Mesenchymal stem cell (in vitro differentiated cells and primary cell): ENCODE measurements at regions not wholly inside any gene's neighbourhood (a gene's known extent, or its start where the extent isn't known, plus 50 kb on each side); places are given as distances from the start of the nearest gene placed in this dataset.

Experiments used
- DNase-seq: peaks from one replicate; pipeline ENCODE4 v3.0.0-alpha.2; 2013
- H2AFZ ChIP-seq: one replicate; pipeline ENCODE4 v1.6.1; 2013; ENCODE audit warnings: low read depth, mild to moderate bottlenecking, control low read depth, inconsistent platforms, low read length, moderate library complexity
- H2AK5ac ChIP-seq: 2 replicates; pipeline ENCODE4 v1.6.1; 2013; ENCODE audit warnings: low read length, moderate library complexity, mild to moderate bottlenecking, inconsistent platforms; ENCODE audit not compliant: severe bottlenecking
- H2BK120ac ChIP-seq: one replicate; pipeline ENCODE4 v1.6.1; 2013; ENCODE audit warnings: low read depth, mild to moderate bottlenecking, inconsistent platforms, low read length, moderate library complexity
- H2BK12ac ChIP-seq, 2 experiments: one replicate each; pipeline ENCODE4 v1.6.1; 2013; ENCODE audit warnings: inconsistent platforms in 2 of 2, low read length in 2 of 2, mild to moderate bottlenecking in 2 of 2, moderate library complexity in 2 of 2, control low read depth in 1 of 2
- H2BK15ac ChIP-seq: one replicate; pipeline ENCODE4 v1.6.1; 2013; ENCODE audit warnings: mild to moderate bottlenecking, low read depth, inconsistent platforms; ENCODE audit not compliant: poor library complexity, severe bottlenecking
- H2BK5ac ChIP-seq: 2 replicates; pipeline ENCODE4 v1.6.1; 2013; ENCODE audit warnings: low read depth, mild to moderate bottlenecking, low read length, control low read depth, inconsistent platforms; ENCODE audit not compliant: poor library complexity, severe bottlenecking
- H3K14ac ChIP-seq, 2 experiments: one replicate each; pipeline ENCODE4 v1.6.1; 2013; ENCODE audit warnings: inconsistent platforms in 2 of 2, low read length in 2 of 2, control low read depth in 1 of 2, mild to moderate bottlenecking in 1 of 2, moderate library complexity in 1 of 2
- H3K18ac ChIP-seq, 2 experiments: one replicate each; pipeline ENCODE4 v1.6.1; 2013; ENCODE audit warnings: inconsistent platforms in 2 of 2, low read length in 2 of 2, control low read depth in 1 of 2, low read depth in 1 of 2, mild to moderate bottlenecking in 1 of 2
- H3K23ac ChIP-seq, 2 experiments: one replicate each; pipeline ENCODE4 v1.6.1; 2013; ENCODE audit warnings: inconsistent platforms in 2 of 2, low read length in 2 of 2, mild to moderate bottlenecking in 2 of 2, moderate library complexity in 2 of 2, control low read depth in 1 of 2
- H3K27ac ChIP-seq: 2 replicates; pipeline ENCODE4 v1.5.1; 2013; ENCODE audit warnings: mild to moderate bottlenecking, moderate library complexity, low read length, control low read depth, inconsistent platforms; ENCODE audit not compliant: poor library complexity, severe bottlenecking
- H3K27me3 ChIP-seq, 2 experiments: 2 replicates each; pipeline versions ENCODE4 v1.6.1 to v1.7.0; 2013; ENCODE audit warnings: low read length in 2 of 2, mild to moderate bottlenecking in 2 of 2, moderate library complexity in 2 of 2, control low read depth in 1 of 2, inconsistent platforms in 1 of 2; ENCODE audit not compliant: control insufficient read depth in 1 of 2, insufficient read depth in 1 of 2
- H3K36me3 ChIP-seq, 2 experiments: 2 replicates each; pipeline versions ENCODE4 v1.6.1 to v1.7.0; 2013; ENCODE audit warnings: low read length in 2 of 2, control low read depth in 1 of 2, inconsistent platforms in 1 of 2, low read depth in 1 of 2, mild to moderate bottlenecking in 1 of 2; ENCODE audit not compliant: insufficient read depth in 2 of 2, control insufficient read depth in 1 of 2
- H3K4ac ChIP-seq, 2 experiments: one replicate each; pipeline ENCODE4 v1.6.1; 2013; ENCODE audit warnings: inconsistent platforms in 2 of 2, low read length in 2 of 2, mild to moderate bottlenecking in 2 of 2, moderate library complexity in 2 of 2, control low read depth in 1 of 2, low read depth in 1 of 2
- H3K4me1 ChIP-seq: 2 replicates; pipeline ENCODE4 v1.6.1; 2013; ENCODE audit warnings: low read depth, low read length, control low read depth; ENCODE audit not compliant: control insufficient read depth, insufficient read depth
- H3K4me2 ChIP-seq: 2 replicates; pipeline ENCODE4 v1.6.1; 2013; ENCODE audit warnings: low read length, mild to moderate bottlenecking, inconsistent platforms; ENCODE audit not compliant: poor library complexity, severe bottlenecking
- H3K4me3 ChIP-seq, 2 experiments: 2 replicates each; pipeline versions ENCODE4 v1.5.1 to v1.7.0; 2013; ENCODE audit warnings: low read length in 2 of 2, mild to moderate bottlenecking in 2 of 2, control low read depth in 1 of 2, low read depth in 1 of 2; ENCODE audit not compliant: insufficient read depth in 1 of 2
- H3K79me1 ChIP-seq: replicated peaks from 2 replicates; pipeline ENCODE4 v1.6.1; 2013; ENCODE audit warnings: mild to moderate bottlenecking, control low read depth, low read length, inconsistent platforms; ENCODE audit not compliant: poor library complexity, severe bottlenecking
- H3K9ac ChIP-seq: 2 replicates; pipeline ENCODE4 v1.7.0; 2013; ENCODE audit warnings: mild to moderate bottlenecking, low read length, moderate library complexity
- H3K9me3 ChIP-seq: 2 replicates; pipeline ENCODE4 v1.7.0; 2013; ENCODE audit warnings: mild to moderate bottlenecking, low read length; ENCODE audit not compliant: control insufficient read depth
- H4K8ac ChIP-seq: one replicate; pipeline ENCODE4 v1.6.1; 2013; ENCODE audit warnings: inconsistent platforms, mild to moderate bottlenecking, low read length, moderate library complexity
- H4K91ac ChIP-seq: one replicate; pipeline ENCODE4 v1.6.1; 2013; ENCODE audit warnings: mild to moderate bottlenecking, low read length, inconsistent platforms
- WGBS: methylation state at CpG from one replicate; pipeline ENCODE4 v1.1.7; 2013; ENCODE audit warnings: mixed read lengths; 5-methylcytosine and 5-hydroxymethylcytosine counted together

DNA sequence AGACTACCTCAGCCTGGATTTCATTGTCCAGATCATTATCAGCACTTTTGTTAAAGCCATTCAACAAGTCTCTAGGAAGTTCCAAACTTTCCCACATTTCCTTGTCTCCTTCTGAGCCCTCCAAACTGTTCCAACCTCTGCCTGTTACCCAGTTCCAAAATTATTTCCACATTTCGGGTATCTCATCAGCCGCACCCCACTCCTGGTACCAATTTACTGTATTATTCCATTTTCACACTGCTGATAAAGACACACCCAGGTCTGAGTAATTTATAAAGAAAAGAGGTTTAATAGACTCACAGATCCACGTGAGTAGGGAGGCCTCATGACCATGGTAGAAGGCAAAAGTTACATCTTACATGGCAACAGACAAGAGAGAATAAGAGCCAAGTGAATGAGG is 1198.3 kb upstream of the ALCAM start:
- Histone ChIP-seq H3K27ac (no peak overlapping the region), H3K27me3 (no peaks in the 10 kb centered on the region), H3K14ac (no peak overlapping the region), H4K8ac (no peak overlapping the region), H3K4me1 (no peaks in the 10 kb centered on the region), H3K4me3 (no peak overlapping the region), H4K91ac (no peak overlapping the region), H2AFZ (no peak overlapping the region), H3K18ac (no peak overlapping the region), H3K79me1 (no peaks in the 10 kb centered on the region), H3K9me3 (peaks cover 34% of the 10 kb centered on the region), H3K23ac (no peak overlapping the region), H3K4ac (no peak overlapping the region), H3K9ac (no peak overlapping the region), H3K4me2 (no peak overlapping the region), H2BK15ac (no peak overlapping the region), H2BK5ac (no peak overlapping the region), H2AK5ac (no peak overlapping the region), H3K36me3 (no peaks in the 10 kb centered on the region), H2BK12ac (no peak overlapping the region), H2BK120ac (no peak overlapping the region)
- 86% methylated on average over 1 of the region's 3 CpGs for WGBS
- DNase-seq, result no peak

DNA sequence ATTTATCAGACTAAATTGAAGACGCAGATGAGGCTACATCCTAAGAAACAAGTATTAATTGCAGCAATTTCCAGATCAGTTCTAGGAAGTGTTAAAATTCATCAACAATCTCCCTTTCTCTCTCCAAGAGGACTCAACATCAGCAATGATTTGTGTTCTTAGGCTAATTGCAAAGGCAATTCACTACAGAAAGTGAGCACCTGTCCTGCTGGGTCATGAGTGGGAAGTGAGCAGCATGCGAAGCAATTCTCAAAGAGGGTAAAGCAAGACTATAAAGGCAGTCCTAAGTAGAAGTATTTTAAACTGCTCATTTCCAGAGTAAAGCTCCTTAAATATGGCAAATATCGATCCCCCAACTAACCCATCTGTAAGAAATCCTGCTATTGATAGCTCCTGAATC is 1191.0 kb upstream of the ALCAM start:
- Histone ChIP-seq H2BK12ac (no peak overlapping the region), H3K9ac (no peak overlapping the region), H4K8ac (no peak overlapping the region), H2AFZ (no peak overlapping the region), H3K14ac (no peak overlapping the region), H3K27me3 (no peaks in the 10 kb centered on the region), H3K9me3 (no peaks in the 10 kb centered on the region), H3K4ac (no peak overlapping the region), H2BK120ac (no peak overlapping the region), H2AK5ac (no peak overlapping the region), H4K91ac (no peak overlapping the region), H3K36me3 (no peaks in the 10 kb centered on the region), H3K4me1 (no peaks in the 10 kb centered on the region), H3K79me1 (no peaks in the 10 kb centered on the region), H3K23ac (no peak overlapping the region), H3K4me3 (no peak overlapping the region), H3K27ac (no peak overlapping the region), H3K4me2 (no peak overlapping the region), H2BK5ac (no peak overlapping the region), H2BK15ac (no peak overlapping the region), H3K18ac (no peak overlapping the region)
- WGBS, result 100% methylated on average over 3 of the region's 3 CpGs
- DNase-seq, result no peak

DNA sequence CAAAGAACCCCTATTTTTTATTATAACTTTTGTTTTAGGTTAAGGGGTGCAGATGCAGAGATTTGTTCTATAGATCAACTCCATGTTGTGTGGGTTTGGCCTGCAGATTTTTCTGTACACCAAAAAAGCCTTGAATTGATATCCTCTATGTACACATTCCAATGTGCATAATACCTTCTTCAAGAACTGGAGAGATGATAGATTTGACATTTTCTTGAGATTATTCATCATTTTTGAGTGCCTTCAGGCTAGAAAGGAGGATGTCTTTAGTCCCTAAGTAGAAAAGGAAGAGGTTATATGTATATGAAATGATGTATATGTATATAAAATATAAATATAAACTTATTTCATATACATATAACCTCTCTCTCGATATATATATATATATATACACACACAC is 1190.0 kb upstream of the ALCAM start:
- no peaks in the 10 kb centered on the region for H3K4me1 ChIP-seq
- H3K14ac ChIP-seq, result no peak overlapping the region
- H3K18ac ChIP-seq, result no peak overlapping the region
- no peak overlapping the region for H2BK15ac ChIP-seq
- H3K4me2 ChIP-seq, result no peak overlapping the region
- no peak overlapping the region for H3K4ac ChIP-seq
- H2BK5ac ChIP-seq, result no peak overlapping the region
- H3K23ac ChIP-seq, result no peak overlapping the region
- H4K8ac ChIP-seq, result no peak overlapping the region
- H2AFZ ChIP-seq, result no peak overlapping the region
- H3K9me3 ChIP-seq, result no peaks in the 10 kb centered on the region
- no peak overlapping the region for H2BK120ac ChIP-seq
- H3K9ac ChIP-seq, result no peak overlapping the region
- H3K4me3 ChIP-seq, result no peak overlapping the region
- H3K27ac ChIP-seq, result no peak overlapping the region
- H4K91ac ChIP-seq, result no peak overlapping the region
- no CpG with 5 or more reads among the region's 1 CpG for WGBS
- no peak for DNase-seq
- H2BK12ac ChIP-seq, result no peak overlapping the region
- H3K79me1 ChIP-seq, result no peaks in the 10 kb centered on the region
- no peaks in the 10 kb centered on the region for H3K36me3 ChIP-seq
- no peak overlapping the region for H2AK5ac ChIP-seq
- H3K27me3 ChIP-seq, result no peaks in the 10 kb centered on the region

DNA sequence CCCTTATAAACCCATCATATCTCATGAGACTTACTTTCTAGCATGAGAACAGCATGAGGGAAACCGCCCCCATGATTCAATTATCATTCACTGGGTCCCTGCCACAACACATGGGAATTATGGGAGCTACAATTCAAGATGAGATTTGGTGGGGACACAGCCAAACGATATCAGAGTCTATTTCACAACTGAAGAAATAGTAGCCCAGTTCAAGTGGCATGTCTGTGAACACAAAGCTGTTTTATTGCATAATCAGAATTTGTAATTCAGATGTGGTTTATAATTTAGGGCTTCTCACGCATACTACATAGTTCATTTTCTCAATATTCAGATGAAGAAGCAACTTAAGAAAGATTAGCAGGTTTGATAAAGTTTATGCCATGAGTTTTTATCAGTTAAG is 1188.0 kb upstream of the ALCAM start:
- DNase-seq, result no peak
- Histone ChIP-seq H2AK5ac (no peak overlapping the region), H3K9ac (no peak overlapping the region), H2BK120ac (no peak overlapping the region), H3K4me1 (no peaks in the 10 kb centered on the region), H3K36me3 (no peaks in the 10 kb centered on the region), H4K8ac (no peak overlapping the region), H3K4me2 (no peak overlapping the region), H3K79me1 (no peaks in the 10 kb centered on the region), H2AFZ (no peak overlapping the region), H2BK5ac (no peak overlapping the region), H3K4ac (no peak overlapping the region), H4K91ac (no peak overlapping the region), H3K14ac (no peak overlapping the region), H3K27me3 (no peaks in the 10 kb centered on the region), H3K27ac (no peak overlapping the region), H3K9me3 (no peaks in the 10 kb centered on the region), H3K23ac (no peak overlapping the region), H2BK12ac (no peak overlapping the region), H3K18ac (no peak overlapping the region), H2BK15ac (no peak overlapping the region), H3K4me3 (no peak overlapping the region)
- 90% methylated on average over 2 of the region's 3 CpGs for WGBS
